ENCODE measurements at regions not wholly inside any gene's neighbourhood (a gene's known extent, or its start where the extent isn't known, plus 50 kb on each side); places are given as distances from the start of the nearest gene placed in this dataset.

- no peak for DNase-seq (ENCODE audit: low read depth)
Measured at GRCh38 chr2:217117523-217117922, 257.7 kb upstream of the TNP1 start.

- no peak for DNase-seq (ENCODE audit: low read depth)
Measured at GRCh38 chr2:217116610-217117009, 256.7 kb upstream of the TNP1 start.

DNA sequence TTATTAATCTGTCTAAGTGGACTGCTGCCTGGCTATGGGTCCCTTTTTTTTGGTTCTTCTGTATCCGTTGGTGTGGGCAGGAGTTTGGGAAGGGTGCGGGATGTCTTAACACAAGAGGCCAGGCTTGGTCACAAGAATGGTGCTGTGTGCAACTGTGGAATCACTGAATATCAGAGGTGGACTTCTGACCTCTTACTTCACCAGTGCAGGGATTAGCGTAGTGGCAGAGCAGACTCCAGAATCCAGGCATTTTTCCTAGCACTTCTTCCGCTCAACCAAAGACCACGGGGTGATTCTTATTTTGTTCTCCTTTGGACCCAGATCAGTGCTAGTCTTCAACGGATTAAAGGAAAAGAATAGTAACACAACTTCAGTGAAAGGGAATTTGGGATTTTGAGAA, 254.3 kb upstream of the TNP1 start:
- no peak for DNase-seq (ENCODE audit: low read depth)

DNA sequence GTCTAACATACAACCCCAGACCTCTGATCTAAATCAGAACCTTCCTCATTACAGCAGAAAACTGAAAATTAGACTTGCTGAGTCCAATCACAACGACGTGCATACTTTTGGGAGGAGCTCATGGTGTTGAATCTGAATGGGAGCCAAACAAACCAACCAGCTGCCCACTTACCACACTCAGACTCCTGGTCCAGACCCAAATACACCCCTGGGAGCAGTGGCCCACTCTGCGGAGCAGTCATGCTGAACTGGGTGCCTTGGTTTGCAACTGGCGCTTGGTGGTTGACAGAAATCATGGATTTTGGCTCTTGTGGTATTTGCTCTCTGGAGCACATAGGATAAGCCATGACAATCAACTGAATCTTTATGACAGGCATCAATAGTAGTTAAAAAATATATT, 253.6 kb upstream of the TNP1 start:
- DNase-seq (ENCODE audit: low read depth): no peak

DNA sequence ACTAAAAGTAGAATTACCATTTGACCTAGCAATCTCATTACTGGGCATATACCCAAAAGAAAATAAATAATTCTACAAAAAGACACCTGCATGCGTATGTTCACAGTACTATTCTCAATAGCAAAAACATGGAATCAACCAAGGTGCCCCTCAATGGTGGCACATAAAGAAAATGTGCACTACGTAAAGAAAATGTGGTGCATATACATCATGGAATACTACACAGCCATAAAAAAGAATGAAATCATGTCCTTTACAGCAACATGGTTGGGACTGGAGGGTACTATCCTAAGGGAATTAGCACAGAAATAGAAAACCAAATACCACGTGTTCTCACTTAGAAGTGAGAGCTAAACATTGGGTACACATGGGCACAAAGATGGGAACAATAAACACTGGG, 250.7 kb upstream of the TNP1 start:
- DNase-seq (ENCODE audit: low read depth): no peak

- DNase-seq (ENCODE audit: low read depth): no peak
Measured at GRCh38 chr2:217108575-217109027, 248.7 kb upstream of the TNP1 start.

- DNase-seq (ENCODE audit: low read depth): no peak
Measured at GRCh38 chr2:217108086-217108485, 248.2 kb upstream of the TNP1 start.

DNA sequence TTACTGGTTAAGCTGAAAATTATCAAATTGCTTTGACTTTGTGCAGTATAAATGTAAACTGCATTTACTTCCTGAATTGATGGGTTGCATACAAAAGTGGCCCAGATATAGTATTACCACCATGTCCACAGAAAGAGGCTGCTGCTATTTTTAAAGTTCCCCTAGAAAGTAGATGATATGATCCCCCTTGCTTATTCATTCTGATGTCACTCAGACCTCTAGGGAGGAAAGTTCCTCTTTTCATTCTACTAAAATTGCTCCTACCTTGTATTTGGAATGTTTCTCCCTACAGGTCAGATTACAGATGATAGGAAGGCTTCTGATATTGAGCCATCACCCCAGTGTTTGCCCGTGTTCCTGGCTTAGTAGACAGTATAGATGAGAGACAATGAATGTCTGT, 247.6 kb upstream of the TNP1 start:
- no peak for DNase-seq (ENCODE audit: low read depth)

DNA sequence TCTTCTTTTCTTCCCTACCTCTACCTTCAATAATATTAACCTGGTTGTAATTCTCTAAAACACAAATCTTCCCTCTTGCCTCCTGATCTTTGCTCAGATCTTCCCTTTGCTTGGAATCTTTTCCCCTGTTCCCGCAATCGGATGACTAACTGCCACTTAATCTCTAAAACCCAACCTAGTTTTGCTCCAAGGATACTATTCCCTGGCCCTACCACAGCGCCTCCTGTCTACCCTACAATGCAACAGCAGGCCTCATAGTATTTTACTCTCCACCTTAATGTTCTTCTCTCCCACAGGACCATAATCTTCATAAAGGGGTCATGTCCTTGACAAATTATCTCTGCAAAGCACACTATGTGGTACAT, 246.8 kb upstream of the TNP1 start:
- DNase-seq (ENCODE audit: low read depth): no peak

GRCh38 chr2:217105733-217106649, 246.1 kb upstream of the TNP1 start:
- no peak for DNase-seq (ENCODE audit: low read depth)

DNA sequence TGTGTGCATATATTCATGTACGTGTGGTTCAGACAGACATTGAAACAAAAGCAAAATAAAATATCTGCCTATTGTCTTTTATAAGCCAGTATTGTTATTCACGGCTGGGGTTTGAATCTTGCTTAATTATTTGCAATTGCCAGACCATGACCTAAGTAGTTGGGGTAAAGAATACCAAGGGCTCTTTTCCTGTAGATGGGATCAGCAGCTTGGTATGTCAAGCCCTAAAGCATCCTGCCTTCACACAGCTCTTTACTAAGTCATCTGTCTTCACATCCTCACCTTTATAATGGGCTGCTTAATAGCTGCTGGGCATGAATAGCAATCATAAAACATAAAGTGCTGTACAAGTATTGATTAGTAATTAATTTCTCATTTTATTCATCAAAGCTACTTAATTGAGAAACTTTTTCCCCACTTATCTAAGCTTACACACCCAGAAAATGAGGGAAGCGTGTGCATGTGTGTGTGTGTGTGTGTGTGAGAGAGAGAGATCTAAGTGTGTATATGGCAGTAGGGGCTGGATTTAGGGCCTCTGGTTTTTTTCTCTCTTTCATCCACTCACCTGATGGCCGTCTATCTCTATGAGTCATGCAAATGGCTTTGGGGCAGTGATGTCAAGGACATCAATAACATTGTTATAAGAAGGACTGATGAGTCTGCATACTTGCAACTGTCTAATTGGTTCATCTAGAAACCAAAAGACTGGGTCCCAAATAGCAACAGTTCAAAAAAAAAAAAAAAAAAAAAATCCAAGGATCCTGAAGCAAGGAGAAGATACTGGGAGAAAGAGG, 244.1 kb upstream of the TNP1 start:
- DNase-seq (ENCODE audit: low read depth): no peak

DNA sequence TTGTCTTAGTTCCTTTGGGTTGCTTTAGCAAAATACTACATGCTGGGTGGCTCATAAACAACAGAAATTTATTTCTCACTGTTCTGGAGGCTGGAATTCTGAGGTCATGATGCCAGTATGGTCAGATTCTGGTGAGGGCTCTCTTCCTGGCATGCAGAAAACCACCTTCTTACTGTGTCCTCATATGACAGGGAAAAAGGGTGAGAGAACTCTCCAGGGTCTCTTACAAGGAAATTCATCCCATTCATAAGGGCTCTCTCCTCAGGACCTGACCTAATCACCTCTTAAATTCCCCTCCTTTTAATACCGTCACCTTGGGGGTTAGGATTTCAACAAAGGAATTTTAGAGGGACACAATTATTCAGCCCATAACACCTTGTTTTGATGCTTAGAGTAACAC, 243.1 kb upstream of the TNP1 start:
- no peak for DNase-seq (ENCODE audit: low read depth)

DNA sequence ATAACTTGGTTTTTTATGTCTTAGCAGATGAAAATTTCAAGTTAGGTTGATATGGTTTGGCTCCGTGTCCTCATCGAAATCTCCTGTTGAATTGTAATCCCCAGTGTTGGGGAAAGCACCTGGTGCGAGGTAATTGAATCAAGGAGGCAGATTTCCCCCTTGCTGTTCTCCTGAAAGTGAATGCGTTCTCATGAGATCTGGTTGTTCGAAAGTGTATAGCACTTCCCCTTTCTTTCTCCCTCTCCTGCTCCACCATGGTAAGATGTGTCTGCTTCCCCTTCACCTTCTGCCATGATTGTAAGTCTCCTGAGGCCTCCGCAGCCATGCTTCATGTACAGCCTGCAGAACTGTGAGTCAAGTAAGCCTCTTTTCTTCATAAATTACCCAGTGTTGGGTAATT, 242.1 kb upstream of the TNP1 start:
- DNase-seq (ENCODE audit: low read depth): no peak

- no peak for DNase-seq (ENCODE audit: low read depth)
Measured at GRCh38 chr2:217099561-217099960, 239.7 kb upstream of the TNP1 start.

- DNase-seq (ENCODE audit: low read depth): no peak
Measured at GRCh38 chr2:217098435-217098834, 238.6 kb upstream of the TNP1 start.

DNA sequence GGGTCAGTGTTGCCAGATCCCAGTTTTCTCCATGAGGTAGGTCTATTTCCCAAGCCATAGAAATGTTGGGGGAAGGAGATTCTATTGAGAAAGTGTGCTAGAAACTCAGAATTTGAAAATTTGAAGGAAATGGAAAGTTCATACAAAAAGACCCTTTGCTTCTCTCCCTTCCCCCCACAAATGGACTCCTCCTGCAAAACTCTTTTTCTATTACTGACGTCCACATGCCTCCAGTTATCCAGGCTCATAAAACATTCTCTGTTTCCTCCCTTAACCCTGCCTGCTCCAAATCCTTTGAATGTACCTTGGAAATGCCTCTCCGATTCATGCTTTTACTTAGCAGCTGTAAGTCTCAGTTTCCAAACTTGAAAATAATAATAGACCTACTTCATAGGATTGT, 237.5 kb upstream of the TNP1 start:
- DNase-seq (ENCODE audit: low read depth): no peak

- no peak for DNase-seq (ENCODE audit: low read depth)
Measured at GRCh38 chr2:217096474-217097225, 236.8 kb upstream of the TNP1 start.

- DNase-seq (ENCODE audit: low read depth): no peak
Measured at GRCh38 chr2:217095511-217096205, 235.8 kb upstream of the TNP1 start.

- DNase-seq (ENCODE audit: low read depth): no peak
Measured at GRCh38 chr2:217092710-217093379, 233.0 kb upstream of the TNP1 start.

DNA sequence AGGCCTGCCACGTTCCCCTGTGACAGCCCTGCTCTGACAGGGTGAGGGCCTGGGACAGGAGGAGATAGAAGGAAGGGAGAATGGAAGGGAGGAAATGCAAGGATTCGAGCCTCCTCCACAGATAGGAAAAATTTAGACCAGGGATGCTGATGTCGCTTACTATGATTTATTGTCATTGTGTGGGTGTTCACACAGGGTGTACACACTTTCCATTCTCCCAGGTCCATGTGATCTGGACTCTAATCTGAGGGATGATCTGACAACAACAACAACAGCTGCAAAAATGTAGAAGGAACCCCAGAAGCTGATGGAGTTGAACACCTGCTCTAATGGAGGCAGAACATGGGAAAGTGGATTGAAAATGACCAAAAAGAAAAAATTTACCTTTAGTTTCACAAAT, 231.7 kb upstream of the TNP1 start:
- no peak for DNase-seq (ENCODE audit: low read depth)

- DNase-seq (ENCODE audit: low read depth): no peak
Measured at GRCh38 chr2:217090884-217091283, 231.0 kb upstream of the TNP1 start.
